Esophagus muscularis mucosa (tissue), 4 donors: ENCODE measurements at regions not wholly inside any gene's neighbourhood (a gene's known extent, or its start where the extent isn't known, plus 50 kb on each side); places are given as distances from the start of the nearest gene placed in this dataset.

Experiments used
- DNase-seq: peaks from one replicate; pipeline ENCODE4 v3.0.0-alpha.2; 2017; ENCODE audit errors: extremely low spot score
- H3K27ac ChIP-seq, 4 donors: fragments of 200-600 bp; sonication (generic); replicated peaks in 1 of 4; 1 replicate in 3 of 4; 2 replicates in 1 of 4; pipeline ENCODE4 v1.5.1; 2016 to 2019; ENCODE audit warnings: mild to moderate bottlenecking in 1 of 4
- H3K27me3 ChIP-seq, 4 donors: fragments of 200-600 bp; sonication (generic); one replicate each; pipeline versions ENCODE4 v1.5.1 to v1.6.0; 2016 to 2019
- H3K36me3 ChIP-seq, 4 donors: fragments of 200-600 bp; sonication (generic); one replicate each; pipeline ENCODE4 v1.5.1; 2016 to 2019
- H3K4me1 ChIP-seq, 4 donors: fragments of 200-600 bp; sonication (generic); one replicate each; pipeline ENCODE4 v1.5.1; 2016 to 2019
- H3K4me3 ChIP-seq, 4 donors: fragments of 200-600 bp; sonication (generic); 1 replicate in 2 of 4; 2 replicates in 2 of 4; pipeline ENCODE4 v1.5.1; 2016 to 2019; ENCODE audit warnings: mild to moderate bottlenecking in 4 of 4, moderate library complexity in 1 of 4
- H3K9me3 ChIP-seq, 4 donors: fragments of 200-600 bp; sonication (generic); 1 replicate in 3 of 4; 2 replicates in 1 of 4; pipeline ENCODE4 v1.5.1; 2016 to 2019
- EP300 ChIP-seq: sonication (generic); formaldehyde crosslinking; IDR thresholded peaks from one replicate; pipeline ENCODE4 v1.6.1; 2017; ENCODE audit warnings: antibody characterized with exemption
- POLR2A ChIP-seq: fragments of 450-650 bp; IDR thresholded peaks from one replicate; pipeline ENCODE4 v1.6.1; 2017; ENCODE audit warnings: antibody characterized with exemption, moderate library complexity, mild to moderate bottlenecking, low read depth
- POLR2AphosphoS5 ChIP-seq, 2 donors: sonication (generic); formaldehyde crosslinking; IDR thresholded peaks; one replicate each; pipeline ENCODE4 v1.6.1; 2017; ENCODE audit warnings: antibody characterized with exemption in 2 of 2
- WGBS: methylation state at CpG from one replicate; pipeline ENCODE4 v1.1.5; 2018; 5-methylcytosine and 5-hydroxymethylcytosine counted together
- intact Hi-C: fragments of 100-400 bp; cut with DNase I; formaldehyde crosslinking; loops from one replicate; pipeline ENCODE4 v1.15.1; 2023
- TF ChIP-seq, protein P1 (sequence below), 3 experiments: fragments of 200-600 bp in 2 of 3; fragments of 450-650 bp in 1 of 3; sonication (generic) in 2 of 3; IDR thresholded peaks; one replicate each; pipeline ENCODE4 v1.5.1; 2017 to 2019; ENCODE audit warnings: antibody characterized with exemption in 3 of 3, mild to moderate bottlenecking in 2 of 3, moderate library complexity in 1 of 3

- H3K27ac ChIP-seq: no peak overlapping the region
- DNase-seq: no peak
- H3K9me3 ChIP-seq: no peaks in the 10 kb centered on the region
- intact Hi-C loops: no loop called here
- 92% methylated on average over 6 of the region's 6 CpGs for WGBS
- no peaks in the 10 kb centered on the region for H3K4me1 ChIP-seq
- H3K27me3 ChIP-seq: no peaks in the 10 kb centered on the region
- H3K36me3 ChIP-seq: no peaks in the 10 kb centered on the region
- no peak overlapping the region for H3K4me3 ChIP-seq
- no peak for TF ChIP-seq EP300
- no peak for TF ChIP-seq POLR2AphosphoS5 (IDR thresholded peaks at IDR 0.05)
- no peak for TF ChIP-seq POLR2A
- TF ChIP-seq, protein P1, sequence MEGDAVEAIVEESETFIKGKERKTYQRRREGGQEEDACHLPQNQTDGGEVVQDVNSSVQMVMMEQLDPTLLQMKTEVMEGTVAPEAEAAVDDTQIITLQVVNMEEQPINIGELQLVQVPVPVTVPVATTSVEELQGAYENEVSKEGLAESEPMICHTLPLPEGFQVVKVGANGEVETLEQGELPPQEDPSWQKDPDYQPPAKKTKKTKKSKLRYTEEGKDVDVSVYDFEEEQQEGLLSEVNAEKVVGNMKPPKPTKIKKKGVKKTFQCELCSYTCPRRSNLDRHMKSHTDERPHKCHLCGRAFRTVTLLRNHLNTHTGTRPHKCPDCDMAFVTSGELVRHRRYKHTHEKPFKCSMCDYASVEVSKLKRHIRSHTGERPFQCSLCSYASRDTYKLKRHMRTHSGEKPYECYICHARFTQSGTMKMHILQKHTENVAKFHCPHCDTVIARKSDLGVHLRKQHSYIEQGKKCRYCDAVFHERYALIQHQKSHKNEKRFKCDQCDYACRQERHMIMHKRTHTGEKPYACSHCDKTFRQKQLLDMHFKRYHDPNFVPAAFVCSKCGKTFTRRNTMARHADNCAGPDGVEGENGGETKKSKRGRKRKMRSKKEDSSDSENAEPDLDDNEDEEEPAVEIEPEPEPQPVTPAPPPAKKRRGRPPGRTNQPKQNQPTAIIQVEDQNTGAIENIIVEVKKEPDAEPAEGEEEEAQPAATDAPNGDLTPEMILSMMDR (IDR thresholded peaks at IDR 0.05): no peak
Observed at GRCh38 chr20:60637801-60638200, 614.3 kb upstream of the CDH4 start.

DNA sequence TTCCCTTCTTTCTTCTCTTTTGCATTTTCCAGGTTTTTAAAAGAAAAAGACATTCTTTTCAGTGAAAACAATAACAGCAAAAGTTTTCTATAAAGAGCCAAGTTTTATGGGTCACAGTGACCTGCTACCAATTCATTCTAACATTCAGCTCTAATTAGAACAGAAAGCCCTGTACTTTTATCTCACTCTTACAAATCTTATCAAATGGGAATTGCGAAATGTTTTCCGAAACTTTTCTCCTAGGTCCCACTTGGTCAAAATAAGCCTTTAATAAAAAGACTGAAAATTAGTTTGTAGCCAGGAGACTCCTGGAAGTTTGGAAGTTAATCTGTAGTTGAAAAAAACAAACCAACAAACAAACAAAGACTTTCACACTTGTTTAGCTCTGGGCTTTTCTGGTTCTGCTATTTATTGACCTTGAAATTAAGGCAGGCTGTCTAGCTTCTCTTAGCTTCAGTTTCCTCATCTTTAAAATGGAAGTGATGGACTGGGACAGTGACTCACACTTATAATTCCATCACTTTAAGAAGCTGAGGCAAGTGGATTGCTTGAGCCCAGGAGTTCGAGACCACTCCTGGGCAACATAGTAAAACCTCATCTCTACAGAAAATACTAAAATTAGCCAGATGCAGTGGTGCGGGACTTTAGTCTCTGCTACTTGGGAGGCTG lies 613.5 kb upstream of the CDH4 start:
- TF ChIP-seq POLR2AphosphoS5 (IDR thresholded peaks at IDR 0.05) (no peak), EP300 (no peak), POLR2A (no peak)
- TF ChIP-seq, protein P1 (IDR thresholded peaks at IDR 0.05): no peak
- Histone ChIP-seq H3K36me3 (no peaks in the 10 kb centered on the region), H3K4me3 (no peak overlapping the region), H3K4me1 (no peaks in the 10 kb centered on the region), H3K9me3 (no peaks in the 10 kb centered on the region), H3K27me3 (no peaks in the 10 kb centered on the region), H3K27ac (no peak overlapping the region)
- intact Hi-C loops: no loop called here
- no peak for DNase-seq
- WGBS: 83% methylated on average over 4 of the region's 4 CpGs

DNA sequence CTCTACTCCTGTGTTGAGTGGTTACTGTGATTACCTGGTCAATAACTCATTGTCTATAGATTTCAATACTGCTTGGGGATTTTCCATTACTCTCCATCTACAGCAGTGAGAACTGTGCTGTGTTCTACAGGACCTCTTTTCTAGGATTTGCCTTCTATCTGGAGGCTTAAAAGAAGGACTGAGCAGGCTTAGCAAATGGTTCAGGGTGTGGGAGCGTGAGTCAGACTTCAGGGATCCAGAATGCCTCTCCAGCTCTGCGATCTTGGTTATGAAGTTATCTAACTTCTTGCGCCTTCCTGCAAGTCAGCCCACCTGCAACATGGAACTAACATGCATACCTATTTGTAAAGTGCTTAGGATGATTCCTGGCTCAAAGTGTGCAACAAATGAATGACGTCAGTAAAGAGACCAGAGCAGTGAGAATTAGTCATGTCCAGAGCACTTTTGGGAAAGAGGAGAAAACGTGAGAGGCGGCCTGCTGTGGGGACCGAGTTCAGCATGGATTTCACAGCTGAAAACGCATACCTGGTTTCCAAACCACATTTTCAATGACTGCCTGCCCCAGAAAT lies 610.1 kb upstream of the CDH4 start:
- H3K4me3 ChIP-seq: no peak overlapping the region
- no peak for DNase-seq
- no peaks in the 10 kb centered on the region for H3K36me3 ChIP-seq
- TF ChIP-seq POLR2A: no peak
- TF ChIP-seq, protein P1 (IDR thresholded peaks at IDR 0.05): no peak
- TF ChIP-seq POLR2AphosphoS5 (IDR thresholded peaks at IDR 0.05): no peak
- H3K9me3 ChIP-seq: peaks cover 0 to 4% (median 0%) of the 10 kb centered on the region in 4 donors
- intact Hi-C loops: no loop called here
- peaks cover 0 to 3% (median 0%) of the 10 kb centered on the region in 4 donors for H3K27me3 ChIP-seq
- 82% methylated on average over 8 of the region's 8 CpGs for WGBS
- no peaks in the 10 kb centered on the region for H3K4me1 ChIP-seq
- H3K27ac ChIP-seq: no peak overlapping the region

DNA sequence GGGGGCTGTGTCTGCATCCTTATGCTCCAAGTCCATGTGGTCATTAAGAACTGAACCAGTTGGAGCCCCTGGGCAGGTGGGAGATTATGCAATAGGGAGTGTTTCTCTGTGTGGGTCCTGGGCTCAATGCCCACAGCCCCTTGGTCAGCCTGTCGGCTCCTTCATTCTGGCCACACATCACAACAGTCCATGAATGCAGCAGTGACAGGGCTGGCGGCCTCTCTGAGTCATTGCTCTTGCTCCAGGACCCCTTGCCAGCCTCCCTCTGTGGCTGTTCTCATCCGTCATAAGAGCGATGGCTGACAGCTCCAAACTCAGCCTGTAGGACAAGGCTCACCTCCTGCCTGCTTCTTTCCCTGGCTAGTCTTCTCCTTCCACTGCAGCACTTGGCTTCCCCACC lies 609.5 kb upstream of the CDH4 start:
- H3K27me3 ChIP-seq: peaks cover 0 to 3% (median 0%) of the 10 kb centered on the region in 4 donors
- WGBS: 78% methylated on average over 3 of the region's 4 CpGs
- H3K4me1 ChIP-seq: no peaks in the 10 kb centered on the region
- H3K4me3 ChIP-seq: no peak overlapping the region
- intact Hi-C loops: no loop called here
- H3K36me3 ChIP-seq: no peaks in the 10 kb centered on the region
- H3K9me3 ChIP-seq: peaks cover 0 to 4% (median 0%) of the 10 kb centered on the region in 4 donors
- no peak overlapping the region for H3K27ac ChIP-seq
- no peak for DNase-seq
- TF ChIP-seq EP300 (no peak), POLR2A (no peak), POLR2AphosphoS5 (IDR thresholded peaks at IDR 0.05) (no peak)
- TF ChIP-seq, protein P1 (IDR thresholded peaks at IDR 0.05): no peak

DNA sequence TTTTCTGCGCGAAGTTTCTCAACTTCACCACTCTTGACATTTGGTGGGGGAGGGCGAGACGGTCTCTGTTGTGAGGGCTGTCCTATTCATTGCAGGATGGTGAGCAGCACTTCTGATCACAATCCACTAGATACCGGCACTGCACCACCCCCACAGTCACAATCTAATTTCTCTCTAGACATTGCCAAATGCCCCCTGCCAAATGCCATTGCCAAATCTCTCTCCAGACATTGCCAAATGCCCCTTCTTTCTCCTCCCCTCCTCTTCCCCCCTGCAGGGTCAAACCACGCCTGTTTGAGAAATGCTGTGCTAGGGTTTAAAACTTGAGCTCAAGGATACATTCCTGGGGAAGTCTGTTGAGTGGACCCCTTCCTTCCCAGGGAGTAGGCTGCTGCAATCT lies 603.5 kb upstream of the CDH4 start:
- no peak overlapping the region for H3K27ac ChIP-seq
- H3K9me3 ChIP-seq: peaks cover 0 to 4% (median 0%) of the 10 kb centered on the region in 4 donors
- TF ChIP-seq POLR2AphosphoS5 (IDR thresholded peaks at IDR 0.05): no peak
- TF ChIP-seq POLR2A: no peak
- TF ChIP-seq EP300: no peak
- TF ChIP-seq, protein P1 (IDR thresholded peaks at IDR 0.05): no peak
- no peaks in the 10 kb centered on the region for H3K36me3 ChIP-seq
- intact Hi-C loops: no loop called here
- H3K4me3 ChIP-seq: no peak overlapping the region
- 79% methylated on average over 6 of the region's 6 CpGs for WGBS
- peaks cover 0 to 3% (median 0%) of the 10 kb centered on the region in 4 donors for H3K27me3 ChIP-seq
- H3K4me1 ChIP-seq: peaks cover 0 to 12% (median 11%) of the 10 kb centered on the region in 4 donors
- DNase-seq: no peak
